ENCODE measurements at regions not wholly inside any gene's neighbourhood (a gene's known extent, or its start where the extent isn't known, plus 50 kb on each side); places are given as distances from the start of the nearest gene placed in this dataset.

Small RNA genes lying in the stretch of these regions (small RNA-seq; reads per million reads assigned to genes)
- 0 reads per million in 3 experiments for gene MIR3680-1
